Lower lobe of right lung (tissue), 2 donors: ENCODE measurements at regions not wholly inside any gene's neighbourhood (a gene's known extent, or its start where the extent isn't known, plus 50 kb on each side); places are given as distances from the start of the nearest gene placed in this dataset.

Experiments used
- ATAC-seq, 2 donors: fragments of 200-7000 bp; cut with Tn5 transposase; one replicate each; pipeline ENCODE4 v1.9.1; 2020 to 2022; ENCODE audit warnings: mild to moderate bottlenecking in 2 of 2, moderate library complexity in 2 of 2
- DNase-seq: peaks from one replicate; pipeline ENCODE4 v3.0.0-alpha.2; 2020
- H3K27ac ChIP-seq: fragments of 200-600 bp; one replicate; pipeline ENCODE4 v1.8.0; 2022
- H3K27me3 ChIP-seq: fragments of 200-600 bp; one replicate; pipeline ENCODE4 v1.8.0; 2022; ENCODE audit warnings: low read depth
- H3K36me3 ChIP-seq: fragments of 200-600 bp; one replicate; pipeline ENCODE4 v1.8.0; 2022; ENCODE audit warnings: mild to moderate bottlenecking
- H3K4me1 ChIP-seq: fragments of 200-600 bp; one replicate; pipeline ENCODE4 v1.8.0; 2022
- H3K4me3 ChIP-seq: fragments of 200-600 bp; one replicate; pipeline ENCODE4 v1.8.0; 2022; ENCODE audit warnings: mild to moderate bottlenecking
- H3K9me3 ChIP-seq: fragments of 200-600 bp; one replicate; pipeline ENCODE4 v1.8.0; 2022
- intact Hi-C: fragments of 100-400 bp; cut with DNase I; formaldehyde crosslinking; loops from one replicate; pipeline ENCODE4 v1.11.0; 2022
- TF ChIP-seq, protein P1 (sequence below): fragments of 200-600 bp; IDR thresholded peaks from one replicate; pipeline ENCODE4 v1.8.0; 2022; ENCODE audit warnings: antibody characterized with exemption, mild to moderate bottlenecking
- donor health status: DM: no; HTN: yes; CAD: no; lungs with severe emphysema.

DNA sequence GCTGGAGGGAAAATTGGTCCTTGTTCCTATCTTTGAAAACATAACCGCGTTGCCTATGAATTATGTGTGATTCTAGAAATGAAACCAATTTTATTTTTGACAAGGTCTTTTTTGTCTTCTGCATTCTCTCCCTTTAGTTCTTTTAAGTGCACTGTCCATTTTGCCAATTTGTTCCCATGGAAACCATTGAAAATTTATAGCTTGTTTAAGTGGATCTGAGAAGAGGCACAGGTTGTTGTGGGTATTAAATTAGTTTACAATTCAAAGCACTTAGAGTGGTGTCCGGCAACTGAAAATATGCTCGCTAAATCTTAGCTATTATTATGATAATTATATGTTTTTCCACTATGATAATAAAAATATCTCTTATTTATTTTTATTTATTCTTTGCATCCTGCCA lies 107.5 kb upstream of the FSHR start:
- TF ChIP-seq, protein P1, sequence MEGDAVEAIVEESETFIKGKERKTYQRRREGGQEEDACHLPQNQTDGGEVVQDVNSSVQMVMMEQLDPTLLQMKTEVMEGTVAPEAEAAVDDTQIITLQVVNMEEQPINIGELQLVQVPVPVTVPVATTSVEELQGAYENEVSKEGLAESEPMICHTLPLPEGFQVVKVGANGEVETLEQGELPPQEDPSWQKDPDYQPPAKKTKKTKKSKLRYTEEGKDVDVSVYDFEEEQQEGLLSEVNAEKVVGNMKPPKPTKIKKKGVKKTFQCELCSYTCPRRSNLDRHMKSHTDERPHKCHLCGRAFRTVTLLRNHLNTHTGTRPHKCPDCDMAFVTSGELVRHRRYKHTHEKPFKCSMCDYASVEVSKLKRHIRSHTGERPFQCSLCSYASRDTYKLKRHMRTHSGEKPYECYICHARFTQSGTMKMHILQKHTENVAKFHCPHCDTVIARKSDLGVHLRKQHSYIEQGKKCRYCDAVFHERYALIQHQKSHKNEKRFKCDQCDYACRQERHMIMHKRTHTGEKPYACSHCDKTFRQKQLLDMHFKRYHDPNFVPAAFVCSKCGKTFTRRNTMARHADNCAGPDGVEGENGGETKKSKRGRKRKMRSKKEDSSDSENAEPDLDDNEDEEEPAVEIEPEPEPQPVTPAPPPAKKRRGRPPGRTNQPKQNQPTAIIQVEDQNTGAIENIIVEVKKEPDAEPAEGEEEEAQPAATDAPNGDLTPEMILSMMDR: no peak
- no peaks in the 10 kb centered on the region for H3K36me3 ChIP-seq
- DNase-seq: no peak
- H3K9me3 ChIP-seq: no peaks in the 10 kb centered on the region
- no peaks in the 10 kb centered on the region for H3K27me3 ChIP-seq
- H3K4me1 ChIP-seq: no peaks in the 10 kb centered on the region
- intact Hi-C loops: no loop called here
- no peak overlapping the region for H3K27ac ChIP-seq
- ATAC-seq: no peak
- no peak overlapping the region for H3K4me3 ChIP-seq

DNA sequence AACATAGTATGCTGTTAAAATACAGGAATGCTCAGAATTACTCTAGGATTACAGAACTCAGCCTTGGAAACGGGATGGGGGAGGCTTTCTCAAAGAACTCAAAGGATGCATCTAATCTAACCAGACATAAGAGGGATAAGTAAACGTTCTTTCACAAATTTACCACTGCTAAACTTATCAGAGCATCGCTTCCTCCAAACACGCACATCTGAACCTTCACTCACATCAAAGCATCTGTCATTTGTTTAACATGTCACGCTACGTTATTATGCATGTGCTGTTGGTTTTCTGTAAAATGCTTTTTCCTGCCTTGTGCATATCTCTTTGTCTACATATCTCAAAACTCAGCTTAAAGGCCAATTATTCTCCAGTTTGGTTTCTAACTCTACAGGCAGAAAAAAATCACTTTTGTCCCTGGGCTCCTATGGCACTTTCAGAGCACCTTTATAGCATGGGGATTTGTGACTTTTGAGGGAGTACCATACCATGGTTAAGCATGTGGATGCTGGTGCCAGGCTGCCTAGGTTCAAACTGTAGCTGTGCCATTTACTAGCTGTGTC lies 106.7 kb upstream of the FSHR start:
- no peaks in the 10 kb centered on the region for H3K9me3 ChIP-seq
- H3K4me1 ChIP-seq: no peaks in the 10 kb centered on the region
- H3K36me3 ChIP-seq: no peaks in the 10 kb centered on the region
- ATAC-seq: no peak
- no peak overlapping the region for H3K4me3 ChIP-seq
- H3K27me3 ChIP-seq: no peaks in the 10 kb centered on the region
- intact Hi-C loops: no loop called here
- no peak for DNase-seq
- no peak overlapping the region for H3K27ac ChIP-seq
- TF ChIP-seq, protein P1: no peak

DNA sequence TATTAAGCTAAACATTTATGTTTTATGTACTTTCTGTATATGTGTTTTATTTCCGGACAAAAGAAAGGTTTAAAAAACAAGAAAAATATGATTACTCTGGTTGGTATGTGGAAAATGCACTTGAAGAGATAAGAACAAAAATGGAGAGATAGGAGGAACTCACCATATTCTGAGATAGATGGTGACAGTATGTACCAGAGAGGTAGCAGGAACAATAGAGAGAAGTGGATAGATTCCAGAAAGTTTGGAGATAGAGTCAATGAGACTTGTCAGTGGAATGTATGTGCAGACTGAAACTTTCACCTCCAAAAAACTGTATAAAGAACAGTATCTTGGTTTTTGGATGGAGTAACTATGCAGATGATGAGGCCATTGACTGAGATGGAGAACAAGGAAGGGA lies 105.6 kb upstream of the FSHR start:
- Histone ChIP-seq H3K4me1 (no peaks in the 10 kb centered on the region), H3K4me3 (no peak overlapping the region), H3K36me3 (no peaks in the 10 kb centered on the region), H3K27me3 (no peaks in the 10 kb centered on the region), H3K27ac (no peak overlapping the region), H3K9me3 (no peaks in the 10 kb centered on the region)
- no peak for DNase-seq
- TF ChIP-seq, protein P1: no peak
- intact Hi-C loops: no loop called here
- ATAC-seq: no peak

DNA sequence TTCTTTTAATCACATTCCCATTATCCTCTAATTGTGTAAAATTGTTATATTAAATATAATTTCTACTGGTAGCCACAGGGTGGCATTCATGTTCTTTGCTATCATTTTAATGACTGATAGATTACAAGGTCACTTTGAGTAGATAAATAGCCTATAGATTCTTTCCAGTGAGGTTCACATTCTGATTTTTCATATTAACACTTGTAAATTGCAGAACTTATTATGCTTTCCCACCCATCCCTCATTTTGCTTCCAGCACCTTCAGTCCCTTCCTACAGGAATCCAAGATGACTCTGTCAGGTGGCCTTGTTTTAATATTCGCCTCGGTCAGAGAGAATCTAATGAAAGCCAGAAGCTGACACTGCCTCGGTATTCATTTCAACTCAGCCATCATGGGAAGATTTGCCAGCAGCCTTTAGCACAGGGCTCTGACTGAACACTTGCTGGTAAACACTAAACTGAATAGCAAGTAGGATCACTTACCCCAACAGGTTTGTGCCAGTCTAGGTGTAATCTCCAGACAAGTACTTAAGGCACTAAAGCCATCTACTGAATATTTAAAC lies 101.2 kb upstream of the FSHR start:
- TF ChIP-seq, protein P1: no peak
- intact Hi-C loops: no loop called here
- Histone ChIP-seq H3K4me3 (no peak overlapping the region), H3K27me3 (no peaks in the 10 kb centered on the region), H3K9me3 (no peaks in the 10 kb centered on the region), H3K4me1 (no peaks in the 10 kb centered on the region), H3K36me3 (no peaks in the 10 kb centered on the region), H3K27ac (no peak overlapping the region)
- ATAC-seq (no peak), DNase-seq (no peak)

DNA sequence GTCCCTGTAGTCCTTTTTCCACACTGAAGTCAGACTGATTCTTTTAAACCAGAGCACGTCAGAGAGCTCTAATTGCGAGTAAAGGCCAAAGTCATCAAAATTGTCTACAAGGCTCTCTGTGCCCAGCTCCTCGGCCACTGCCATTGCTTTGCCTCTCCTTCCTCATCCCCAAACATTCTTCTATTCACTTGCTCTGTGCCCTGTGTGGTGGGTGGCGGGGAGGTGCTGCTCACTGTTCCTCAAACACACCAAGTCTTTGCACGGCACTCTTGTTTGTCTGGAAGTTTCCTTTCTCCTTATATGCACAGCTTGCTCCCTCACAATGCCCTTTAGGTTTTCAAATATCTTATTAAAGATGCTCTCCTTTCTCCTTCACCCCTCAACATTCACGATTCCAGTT lies 100.1 kb upstream of the FSHR start:
- Histone ChIP-seq H3K36me3 (no peaks in the 10 kb centered on the region), H3K4me1 (no peaks in the 10 kb centered on the region), H3K27ac (no peak overlapping the region), H3K4me3 (no peak overlapping the region), H3K27me3 (no peaks in the 10 kb centered on the region), H3K9me3 (no peaks in the 10 kb centered on the region)
- intact Hi-C loops: no loop called here
- ATAC-seq (no peak), DNase-seq (no peak)
- TF ChIP-seq, protein P1: no peak
